GM12878 (cell line): ENCODE measurements at regions not wholly inside any gene's neighbourhood (a gene's known extent, or its start where the extent isn't known, plus 50 kb on each side); places are given as distances from the start of the nearest gene placed in this dataset.

Source experiments
- CTCF ChIP-seq, 3 experiments: IDR thresholded peaks in 2 of 3; conservative IDR thresholded peaks in 1 of 3; 2 replicates each; pipeline ENCODE4 v1.5.1; 2011; ENCODE audit warnings: low read depth in 3 of 3, low read length in 3 of 3, mild to moderate bottlenecking in 3 of 3, control low read depth in 2 of 3, moderate library complexity in 2 of 3, inconsistent platforms in 1 of 3, mixed read lengths in 1 of 3; ENCODE audit not compliant: control insufficient read depth in 2 of 3, insufficient read depth in 1 of 3; ENCODE audit errors: extremely low read depth in 1 of 3
- GATAD2B ChIP-seq: fragments of 450-650 bp; conservative IDR thresholded peaks from 2 replicates; pipeline ENCODE4 v1.6.1; 2017; ENCODE audit warnings: low read depth, mild to moderate bottlenecking, moderate library complexity
- HCFC1 ChIP-seq: fragments of 150-350 bp; IDR thresholded peaks from 2 replicates; pipeline ENCODE4 v1.6.1; 2014; ENCODE audit warnings: low read length
- KDM1A ChIP-seq: fragments of 200-600 bp; sonication (generic); IDR thresholded peaks from 2 replicates; pipeline ENCODE4 v1.6.1; 2016; ENCODE audit warnings: borderline replicate concordance
- POLR2A ChIP-seq: IDR thresholded peaks from 2 replicates; pipeline ENCODE4 v1.6.1; 2011; ENCODE audit warnings: low read depth, mild to moderate bottlenecking, low read length

- TF ChIP-seq CTCF (IDR thresholded peaks at IDR 0.05 in 2 of 3, conservative IDR thresholded peaks at IDR 0.05 in 1 of 3; ENCODE audit: control insufficient read depth in 2 of 3, extremely low read depth in 1 of 3, insufficient read depth in 1 of 3, low read depth in 3 of 3, low read length in 3 of 3) (no peak), POLR2A (no peak), GATAD2B (no peak), HCFC1 (no peak), KDM1A (no peak)
These were observed 392.6 kb upstream of the BRINP1 start for GRCh38 chr9:119761812-119762211.
